HepG2 (cell line): ENCODE measurements at regions not wholly inside any gene's neighbourhood (a gene's known extent, or its start where the extent isn't known, plus 50 kb on each side); places are given as distances from the start of the nearest gene placed in this dataset.

Experiments used
- ATAC-seq: fragments of 200-7000 bp; cut with Tn5 transposase; 3 replicates; pipeline ENCODE4 v1.9.1; 2020; ENCODE audit warnings: mild to moderate bottlenecking, moderate library complexity
- BruUV-seq: library from RNA; stranded (reverse); fragments of 400-500 nt; replicated peaks from 2 replicates; lab custom pipeline; 2021; lab: Mats Ljungman, UMichigan
- CTCF ChIA-PET: fragments of 300-600 bp; formaldehyde crosslinking; extraction: SDS; loops from one replicate; lab custom pipeline; 2021; ENCODE audit warnings: low total read pairs, inconsistent platforms, low intra/inter-chr PET ratio; lab: Yijun Ruan, JAX
- POLR2A ChIA-PET: fragments of 350-600 bp; sonication (Branson Sonifier 250); formaldehyde crosslinking; loops from one replicate; lab custom pipeline; 2020; ENCODE audit warnings: antibody characterized with exemption, inconsistent platforms; lab: Yijun Ruan, JAX
- DNase-seq: peaks from one replicate; pipeline ENCODE4 v3.0.0-alpha.2; 2015; ENCODE audit warnings: low spot score
- FAIRE-seq: peaks from 3 replicates; lab custom pipeline; 2011; peaks lifted over from hg19 to GRCh38; lab: Jason Lieb, UNC
- H2AFZ ChIP-seq: one replicate; pipeline ENCODE4 v1.6.1; 2011; ENCODE audit warnings: low read length, inconsistent platforms
- H3K27ac ChIP-seq: fragments of 300-600 bp; 3 replicates; pipeline ENCODE4 v1.8.0; 2011; ENCODE audit warnings: mixed run types, mild to moderate bottlenecking, mixed read lengths, low read length, inconsistent platforms; ENCODE audit not compliant: insufficient read depth; ENCODE audit errors: extremely low read length
- H3K27me3 ChIP-seq, 2 experiments: fragments of 200-600 bp in 1 of 2; 2 replicates in 1 of 2; 3 replicates in 1 of 2; pipeline versions ENCODE4 v1.6.0 to v1.8.0; 2011; ENCODE audit warnings: low read length in 2 of 2, mild to moderate bottlenecking in 2 of 2, moderate library complexity in 2 of 2, inconsistent platforms in 1 of 2; ENCODE audit not compliant: insufficient read depth in 2 of 2, control insufficient read depth in 1 of 2
- H3K36me3 ChIP-seq, 2 experiments: fragments of 200-600 bp in 1 of 2; replicated peaks in 1 of 2; 2 replicates in 1 of 2; 3 replicates in 1 of 2; pipeline versions ENCODE4 v1.5.1 to v1.8.0; 2011; ENCODE audit warnings: low read length in 2 of 2, inconsistent platforms in 1 of 2; ENCODE audit not compliant: insufficient read depth in 2 of 2, control insufficient read depth in 1 of 2
- H3K4me1 ChIP-seq: 2 replicates; pipeline ENCODE4 v1.5.1; 2012; ENCODE audit warnings: low read length, inconsistent platforms; ENCODE audit not compliant: insufficient read depth
- H3K4me2 ChIP-seq: 2 replicates; pipeline ENCODE4 v1.6.0; 2011; ENCODE audit warnings: low read depth, low read length, inconsistent platforms
- H3K4me3 ChIP-seq, 3 experiments: fragments of 200-600 bp in 1 of 3; sonication (generic), shearing (Covaris generic) in 1 of 3; replicated peaks in 1 of 3; 2 replicates each; pipeline ENCODE4 v1.5.1; 2011 to 2016; ENCODE audit warnings: low read length in 3 of 3, inconsistent platforms in 2 of 3, low read depth in 2 of 3, mild to moderate bottlenecking in 2 of 3, control low read depth in 1 of 3, mixed read lengths in 1 of 3; ENCODE audit not compliant: insufficient read depth in 1 of 3
- H3K79me2 ChIP-seq: one replicate; pipeline ENCODE4 v1.6.1; 2011; ENCODE audit warnings: low read length, inconsistent platforms; ENCODE audit not compliant: insufficient read depth
- H3K9ac ChIP-seq: 2 replicates; pipeline ENCODE4 v1.6.0; 2011; ENCODE audit warnings: mild to moderate bottlenecking, low read depth, low read length, inconsistent platforms; ENCODE audit not compliant: insufficient read depth
- H3K9me3 ChIP-seq: 2 replicates; pipeline ENCODE4 v1.5.1; 2012; ENCODE audit warnings: mild to moderate bottlenecking, low read length
- H4K20me1 ChIP-seq: 2 replicates; pipeline ENCODE4 v1.6.0; 2011; ENCODE audit warnings: inconsistent platforms, mild to moderate bottlenecking, low read length, moderate library complexity; ENCODE audit not compliant: insufficient read depth
- KMT2A ChIP-seq: sonication (generic); formaldehyde crosslinking; IDR thresholded peaks from 2 replicates; pipeline ENCODE4 v1.4.0; 2020; ENCODE audit warnings: missing genetic modification reagents
- MIER2 ChIP-seq: IDR thresholded peaks from 2 replicates; pipeline ENCODE4 v1.6.1; 2016; ENCODE audit warnings: missing biosample characterization, missing genetic modification reagents
- PPARG ChIP-seq: conservative IDR thresholded peaks from 2 replicates; pipeline ENCODE4 v1.6.1; 2016; ENCODE audit warnings: missing biosample characterization, missing genetic modification reagents
- PRPF4 ChIP-seq: fragments of 200-400 bp; formaldehyde crosslinking; IDR thresholded peaks from 2 replicates; pipeline ENCODE4 v1.6.1; 2016; ENCODE audit warnings: low read length, low read depth; ENCODE audit not compliant: poor library complexity, severe bottlenecking
- TCF12 ChIP-seq, 2 experiments: fragments of 450-650 bp in 1 of 2; sonication (generic) in 1 of 2; formaldehyde crosslinking in 1 of 2; IDR thresholded peaks; 2 replicates each; pipeline versions ENCODE4 v1.6.1 to v1.8.0; 2017 to 2022; ENCODE audit warnings: antibody characterized with exemption in 1 of 2, mild to moderate bottlenecking in 1 of 2, missing genetic modification reagents in 1 of 2, moderate library complexity in 1 of 2
- ZNF143 ChIP-seq: sonication (generic); formaldehyde crosslinking; IDR thresholded peaks from 2 replicates; pipeline ENCODE4 v1.4.0; 2020; ENCODE audit warnings: missing genetic modification reagents
- ZNF550 ChIP-seq: sonication (generic); formaldehyde crosslinking; IDR thresholded peaks from 2 replicates; pipeline ENCODE4 v1.4.0; 2020; ENCODE audit warnings: mild to moderate bottlenecking, missing genetic modification reagents, borderline replicate concordance
- ZNF768 ChIP-seq: sonication (generic); formaldehyde crosslinking; IDR thresholded peaks from 2 replicates; pipeline ENCODE4 v1.4.0; 2020; ENCODE audit warnings: missing genetic modification reagents
- ZNF891 ChIP-seq: sonication (generic); formaldehyde crosslinking; IDR thresholded peaks from 2 replicates; pipeline ENCODE4 v1.5.0; 2020; ENCODE audit warnings: mild to moderate bottlenecking, missing genetic modification reagents
- WGBS: methylation state at CpG from one replicate; pipeline ENCODE4 v1.1.6; 2017; ENCODE audit warnings: low lambda C conversion rate; 5-methylcytosine and 5-hydroxymethylcytosine counted together
- in situ Hi-C: cut with HindIII; loops from 2 replicates; pipeline ENCODE4 v1.10.0; 2017; ENCODE audit warnings: low pct_unique_long_range_greater_than_20kb; ENCODE audit not compliant: extremely low pct_ligation_motif_present
- intact Hi-C: fragments of 100-400 bp; cut with micrococcal nuclease; formaldehyde crosslinking; loops from one replicate; pipeline ENCODE4 v1.10.0; 2022; ENCODE audit not compliant: unreplicated experiment
- TF ChIP-seq, protein P1 (sequence below): sonication (generic); formaldehyde crosslinking; IDR thresholded peaks from 2 replicates; pipeline ENCODE4 v1.4.0; 2020; ENCODE audit warnings: missing genetic modification reagents

DNA sequence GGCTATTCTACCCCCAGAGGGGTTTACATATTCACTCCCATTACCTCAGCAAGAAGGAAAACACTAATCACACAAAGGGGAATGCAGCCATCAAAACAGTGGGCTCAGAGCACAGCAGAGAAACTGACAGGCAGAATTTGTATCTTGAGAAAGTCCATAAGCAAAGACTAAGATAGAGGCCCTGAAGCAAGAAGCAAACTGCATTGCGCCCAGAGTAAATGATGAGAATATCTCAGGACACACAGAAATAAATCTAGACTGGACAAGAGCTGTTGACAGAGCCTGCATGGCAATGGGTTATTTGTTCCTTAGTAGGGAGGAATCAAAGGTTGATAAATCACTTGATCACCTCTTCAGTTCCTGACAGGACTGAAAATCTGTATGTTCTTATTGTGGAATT is 440.7 kb upstream of the CELF2 start (continued):
- TF ChIP-seq, protein P1, sequence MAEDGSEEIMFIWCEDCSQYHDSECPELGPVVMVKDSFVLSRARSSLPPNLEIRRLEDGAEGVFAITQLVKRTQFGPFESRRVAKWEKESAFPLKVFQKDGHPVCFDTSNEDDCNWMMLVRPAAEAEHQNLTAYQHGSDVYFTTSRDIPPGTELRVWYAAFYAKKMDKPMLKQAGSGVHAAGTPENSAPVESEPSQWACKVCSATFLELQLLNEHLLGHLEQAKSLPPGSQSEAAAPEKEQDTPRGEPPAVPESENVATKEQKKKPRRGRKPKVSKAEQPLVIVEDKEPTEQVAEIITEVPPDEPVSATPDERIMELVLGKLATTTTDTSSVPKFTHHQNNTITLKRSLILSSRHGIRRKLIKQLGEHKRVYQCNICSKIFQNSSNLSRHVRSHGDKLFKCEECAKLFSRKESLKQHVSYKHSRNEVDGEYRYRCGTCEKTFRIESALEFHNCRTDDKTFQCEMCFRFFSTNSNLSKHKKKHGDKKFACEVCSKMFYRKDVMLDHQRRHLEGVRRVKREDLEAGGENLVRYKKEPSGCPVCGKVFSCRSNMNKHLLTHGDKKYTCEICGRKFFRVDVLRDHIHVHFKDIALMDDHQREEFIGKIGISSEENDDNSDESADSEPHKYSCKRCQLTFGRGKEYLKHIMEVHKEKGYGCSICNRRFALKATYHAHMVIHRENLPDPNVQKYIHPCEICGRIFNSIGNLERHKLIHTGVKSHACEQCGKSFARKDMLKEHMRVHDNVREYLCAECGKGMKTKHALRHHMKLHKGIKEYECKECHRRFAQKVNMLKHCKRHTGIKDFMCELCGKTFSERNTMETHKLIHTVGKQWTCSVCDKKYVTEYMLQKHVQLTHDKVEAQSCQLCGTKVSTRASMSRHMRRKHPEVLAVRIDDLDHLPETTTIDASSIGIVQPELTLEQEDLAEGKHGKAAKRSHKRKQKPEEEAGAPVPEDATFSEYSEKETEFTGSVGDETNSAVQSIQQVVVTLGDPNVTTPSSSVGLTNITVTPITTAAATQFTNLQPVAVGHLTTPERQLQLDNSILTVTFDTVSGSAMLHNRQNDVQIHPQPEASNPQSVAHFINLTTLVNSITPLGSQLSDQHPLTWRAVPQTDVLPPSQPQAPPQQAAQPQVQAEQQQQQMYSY, result no peak
- TF ChIP-seq ZNF891 (no peak), MIER2 (CRISPR knock-in tag) (no peak), KMT2A (CRISPR knock-in tag) (no peak), PPARG (no peak)
- TF ChIP-seq, all 625 proteins: peak for 0

DNA sequence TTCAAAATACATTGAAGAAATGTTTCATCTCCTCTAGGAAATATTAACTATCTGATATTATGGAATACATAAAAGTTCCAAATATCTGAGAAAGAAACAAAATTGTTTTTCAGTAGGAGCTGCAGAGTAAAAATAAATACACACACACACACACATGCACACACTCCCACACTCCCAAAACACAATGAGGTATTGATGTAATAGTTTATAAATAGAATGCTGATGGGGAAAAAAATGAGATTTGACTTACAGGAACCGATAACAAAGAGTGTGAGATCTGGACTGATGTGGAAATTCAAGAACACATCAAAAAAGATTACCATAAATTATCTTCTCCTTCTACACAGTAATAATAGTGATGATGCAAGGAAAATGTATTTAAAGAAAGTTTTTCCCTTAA is 438.0 kb upstream of the CELF2 start:
- Histone ChIP-seq H3K9ac (no peak overlapping the region), H2AFZ (no peak overlapping the region), H3K4me1 (no peaks in the 10 kb centered on the region), H4K20me1 (no peaks in the 10 kb centered on the region), H3K4me2 (no peak overlapping the region), H3K27ac (no peak overlapping the region), H3K27me3 (no peaks in the 10 kb centered on the region; a peak in 1 of 5 replicates), H3K79me2 (no peaks in the 10 kb centered on the region), H3K36me3 (no peaks in the 10 kb centered on the region), H3K9me3 (peaks cover 62% of the 10 kb centered on the region), H3K4me3 (no peak overlapping the region)
- no TSS peak for BruUV-seq
- FAIRE-seq, result no peak
- ATAC-seq, result no peak
- in situ Hi-C loops, result no loop called here
- intact Hi-C loops, result no loop called here
- ChIA-PET CTCF (no interaction called here), POLR2A (no interaction called here)
- DNase-seq, result no peak
- 0% methylated on average over 1 of the region's 1 CpG for WGBS
- TF ChIP-seq TCF12 (IDR thresholded peaks at IDR 0.05) (no peak), TCF12 (CRISPR knock-in tag; IDR thresholded peaks at IDR 0.05) (no peak), PRPF4 (no peak), ZNF768 (no peak), ZNF143 (no peak), ZNF550 (CRISPR knock-in tag) (no peak)
